ENCODE measurements at regions not wholly inside any gene's neighbourhood (a gene's known extent, or its start where the extent isn't known, plus 50 kb on each side); places are given as distances from the start of the nearest gene placed in this dataset.

GRCh38 chr10:33790521-33791271, 456.2 kb upstream of the NRP1 start:
- no peaks in the 10 kb centered on the region for H3K27me3 ChIP-seq (ENCODE audit: insufficient read depth in 3 of 3, low read length in 2 of 3)
- H3K4me1 ChIP-seq: peaks cover 5% of the 10 kb centered on the region
- no peak for TF ChIP-seq CTCF (IDR thresholded peaks at IDR 0.05)
- H3K4me3 ChIP-seq: no peak overlapping the region
- no peaks in the 10 kb centered on the region for H3K9me3 ChIP-seq
- intact Hi-C loops (cut with DNase I): no loop called here
- WGBS, 3 donors: 13 to 35% (median 29%) methylated on average over 12 of the region's 12 CpGs
- DNase-seq (no peak), ATAC-seq (no peak)
- H3K27ac ChIP-seq: no peak overlapping the region
- H3K36me3 ChIP-seq (ENCODE audit: insufficient read depth in 1 of 2, low read depth in 1 of 2): no peaks in the 10 kb centered on the region

- H3K9me3 ChIP-seq: no peaks in the 10 kb centered on the region
- TF ChIP-seq CTCF (IDR thresholded peaks at IDR 0.05): no peak
- 96 to 97% (median 97%) methylated on average over 1 of the region's 1 CpG for WGBS, 3 donors
- H3K4me3 ChIP-seq: no peak overlapping the region
- no peak overlapping the region for H3K27ac ChIP-seq
- H3K27me3 ChIP-seq (ENCODE audit: insufficient read depth in 3 of 3, low read length in 2 of 3): no peaks in the 10 kb centered on the region
- ATAC-seq (no peak), DNase-seq (no peak)
- H3K4me1 ChIP-seq: no peaks in the 10 kb centered on the region
- no peaks in the 10 kb centered on the region for H3K36me3 ChIP-seq (ENCODE audit: insufficient read depth in 1 of 2, low read depth in 1 of 2)
- intact Hi-C loops (cut with DNase I): no loop called here
Observed at GRCh38 chr10:33783557-33783956, 449.1 kb upstream of the NRP1 start.

GRCh38 chr10:33783078-33783477, 448.6 kb upstream of the NRP1 start:
- H3K4me3 ChIP-seq: no peak overlapping the region
- intact Hi-C loops (cut with DNase I): no loop called here
- 94 to 97% (median 96%) methylated on average over 3 of the region's 3 CpGs for WGBS, 3 donors
- H3K27me3 ChIP-seq (ENCODE audit: insufficient read depth in 3 of 3, low read length in 2 of 3): no peaks in the 10 kb centered on the region
- no peak for TF ChIP-seq CTCF (IDR thresholded peaks at IDR 0.05)
- DNase-seq (no peak), ATAC-seq (no peak)
- H3K9me3 ChIP-seq: no peaks in the 10 kb centered on the region
- H3K27ac ChIP-seq: no peak overlapping the region
- H3K4me1 ChIP-seq: no peaks in the 10 kb centered on the region
- H3K36me3 ChIP-seq (ENCODE audit: insufficient read depth in 1 of 2, low read depth in 1 of 2): no peaks in the 10 kb centered on the region

- 56 to 62% (median 57%) methylated on average over 7 of the region's 7 CpGs for WGBS, 3 donors
- Histone ChIP-seq H3K4me3 (no peak overlapping the region), H3K36me3 (ENCODE audit: insufficient read depth in 1 of 2, low read depth in 1 of 2) (no peaks in the 10 kb centered on the region), H3K9me3 (no peaks in the 10 kb centered on the region), H3K27ac (no peak overlapping the region), H3K27me3 (ENCODE audit: insufficient read depth in 3 of 3, low read length in 2 of 3) (no peaks in the 10 kb centered on the region), H3K4me1 (no peaks in the 10 kb centered on the region)
- intact Hi-C loops (cut with DNase I): no loop called here
- TF ChIP-seq CTCF (IDR thresholded peaks at IDR 0.05): no peak
- no peak for ATAC-seq
- DNase-seq: no peak
Observed at GRCh38 chr10:33781606-33782395, 447.3 kb upstream of the NRP1 start.

Data from psoas muscle (tissue), 7 donors.